ENCODE measurements at regions not wholly inside any gene's neighbourhood (a gene's known extent, or its start where the extent isn't known, plus 50 kb on each side); places are given as distances from the start of the nearest gene placed in this dataset.

GRCh38 chr22:49056301-49056700 lies 771.4 kb downstream of the BRD1 start (continued):
- TF ChIP-seq ZNF883 (CRISPR knock-in tag; IDR thresholded peaks at IDR 0.05; ENCODE audit: not compliant biosample characterization) = no peak
- no peak for TF ChIP-seq ZBTB26 (CRISPR knock-in tag; IDR thresholded peaks at IDR 0.05; ENCODE audit: borderline replicate concordance)

- Histone ChIP-seq H3K4me1 (ENCODE audit: insufficient read depth, low read length) (no peaks in the 10 kb centered on the region), H3K36me3 (replicated peaks in 1 of 2; ENCODE audit: control insufficient read depth in 1 of 2, insufficient read depth in 2 of 2, low read length in 2 of 2) (no peaks in the 10 kb centered on the region), H4K20me1 (ENCODE audit: insufficient read depth, low read length) (no peaks in the 10 kb centered on the region), H3K27ac (ENCODE audit: extremely low read length, insufficient read depth, low read length) (no peak overlapping the region), H3K79me2 (ENCODE audit: insufficient read depth, low read length) (no peaks in the 10 kb centered on the region), H3K27me3 (ENCODE audit: control insufficient read depth in 1 of 2, insufficient read depth in 2 of 2, low read length in 2 of 2) (peaks cover 0 to 35% of the 10 kb centered on the region in 2 experiments; a peak in 3 of 5 replicates), H3K4me3 (replicated peaks in 1 of 3; ENCODE audit: insufficient read depth in 1 of 3, low read depth in 2 of 3, low read length in 3 of 3) (no peak overlapping the region), H3K9me3 (ENCODE audit: low read length) (no peaks in the 10 kb centered on the region), H3K4me2 (ENCODE audit: low read depth, low read length) (no peak overlapping the region), H2AFZ (ENCODE audit: low read length) (no peak overlapping the region), H3K9ac (ENCODE audit: insufficient read depth, low read depth, low read length) (no peak overlapping the region)
- DNase-seq (ENCODE audit: low spot score) = no peak
- CTCF ChIA-PET (ENCODE audit: low intra/inter-chr PET ratio, low total read pairs) = no interaction called here
- intact Hi-C loops (cut with micrococcal nuclease; ENCODE audit: unreplicated experiment) (no loop called here), in situ Hi-C loops (cut with HindIII; ENCODE audit: extremely low pct_ligation_motif_present, low pct_unique_long_range_greater_than_20kb) (no loop called here)
- no peak for TF ChIP-seq ETV6 (CRISPR knock-in tag; conservative IDR thresholded peaks at IDR 0.05)
- no peak for TF ChIP-seq NFKBIZ (CRISPR knock-in tag; IDR thresholded peaks at IDR 0.05)
- TF ChIP-seq GLI4 (CRISPR knock-in tag; IDR thresholded peaks at IDR 0.05; ENCODE audit: borderline replicate concordance) = no peak
- no peak for TF ChIP-seq ESRRA (CRISPR knock-in tag; IDR thresholded peaks at IDR 0.05; ENCODE audit: low read depth)
- no peak for TF ChIP-seq ATF3 (CRISPR knock-in tag; IDR thresholded peaks at IDR 0.05)
- TF ChIP-seq WIZ (CRISPR knock-in tag; IDR thresholded peaks at IDR 0.05) = no peak
- TF ChIP-seq ZNF704 (CRISPR knock-in tag; IDR thresholded peaks at IDR 0.05; ENCODE audit: borderline replicate concordance) = no peak
- TF ChIP-seq ZNF251 (CRISPR knock-in tag; IDR thresholded peaks at IDR 0.05) = no peak
- TF ChIP-seq ZFP41 (CRISPR knock-in tag; IDR thresholded peaks at IDR 0.05; ENCODE audit: borderline replicate concordance) = no peak
- no peak for ATAC-seq
- BruUV-seq (replicated peaks) = no TSS peak
- no peak for FAIRE-seq
- WGBS (ENCODE audit: low lambda C conversion rate) = 0% methylated on average over 3 of the region's 6 CpGs
- POLR2A ChIA-PET = no interaction called here
These were observed 772.3 kb downstream of the BRD1 start for GRCh38 chr22:49055406-49055805.

Data from HepG2 (cell line).